HEK293 (cell line): ENCODE measurements at regions not wholly inside any gene's neighbourhood (a gene's known extent, or its start where the extent isn't known, plus 50 kb on each side); places are given as distances from the start of the nearest gene placed in this dataset.

ENCODE experiments used
- KLF1 ChIP-seq: fragments of 450-650 bp; formaldehyde crosslinking; IDR thresholded peaks from 2 replicates; pipeline ENCODE4 v1.5.1; 2016; ENCODE audit warnings: missing biosample characterization, missing genetic modification characterization
- SCRT2 ChIP-seq: fragments of 450-650 bp; formaldehyde crosslinking; IDR thresholded peaks from 2 replicates; pipeline ENCODE4 v1.5.1; 2016; ENCODE audit warnings: missing biosample characterization, missing genetic modification characterization
- SP2 ChIP-seq: fragments of 450-650 bp; formaldehyde crosslinking; IDR thresholded peaks from 2 replicates; pipeline ENCODE4 v1.5.1; 2016; ENCODE audit warnings: missing biosample characterization, missing genetic modification characterization
- TCF7L2 ChIP-seq: IDR thresholded peaks from 2 replicates; pipeline ENCODE4 v1.6.1; 2011; ENCODE audit warnings: low read depth, mild to moderate bottlenecking, inconsistent platforms, low read length, moderate library complexity, borderline replicate concordance
- YY1 ChIP-seq: fragments of 450-650 bp; formaldehyde crosslinking; IDR thresholded peaks from 2 replicates; pipeline ENCODE4 v1.5.1; 2018; ENCODE audit warnings: missing biosample characterization, missing genetic modification characterization
- ZBTB1 ChIP-seq: fragments of 450-650 bp; formaldehyde crosslinking; IDR thresholded peaks from 2 replicates; pipeline ENCODE4 v1.5.1; 2016; ENCODE audit warnings: missing biosample characterization, missing genetic modification characterization
- ZNF555 ChIP-seq: fragments of 450-650 bp; formaldehyde crosslinking; conservative IDR thresholded peaks from 2 replicates; pipeline ENCODE4 v1.5.1; 2017; ENCODE audit warnings: missing biosample characterization, mild to moderate bottlenecking, missing genetic modification characterization, inconsistent platforms
- TF ChIP-seq, protein P1 (sequence below): fragments of 450-650 bp; formaldehyde crosslinking; IDR thresholded peaks from 2 replicates; pipeline ENCODE4 v1.5.1; 2016; ENCODE audit warnings: missing biosample characterization, missing genetic modification characterization
- TF ChIP-seq, protein P2 (sequence below): fragments of 450-650 bp; formaldehyde crosslinking; IDR thresholded peaks from 2 replicates; pipeline ENCODE4 v1.5.1; 2016; ENCODE audit warnings: missing biosample characterization, missing genetic modification characterization, low read depth
- TF ChIP-seq, protein P3 (sequence below): fragments of 450-650 bp; formaldehyde crosslinking; IDR thresholded peaks from 2 replicates; pipeline ENCODE4 v1.5.1; 2016; ENCODE audit warnings: missing biosample characterization, missing genetic modification characterization
- TF ChIP-seq, protein P4 (sequence below): fragments of 450-650 bp; formaldehyde crosslinking; IDR thresholded peaks from 2 replicates; pipeline ENCODE4 v1.5.1; 2016; ENCODE audit warnings: missing biosample characterization, missing genetic modification characterization

DNA sequence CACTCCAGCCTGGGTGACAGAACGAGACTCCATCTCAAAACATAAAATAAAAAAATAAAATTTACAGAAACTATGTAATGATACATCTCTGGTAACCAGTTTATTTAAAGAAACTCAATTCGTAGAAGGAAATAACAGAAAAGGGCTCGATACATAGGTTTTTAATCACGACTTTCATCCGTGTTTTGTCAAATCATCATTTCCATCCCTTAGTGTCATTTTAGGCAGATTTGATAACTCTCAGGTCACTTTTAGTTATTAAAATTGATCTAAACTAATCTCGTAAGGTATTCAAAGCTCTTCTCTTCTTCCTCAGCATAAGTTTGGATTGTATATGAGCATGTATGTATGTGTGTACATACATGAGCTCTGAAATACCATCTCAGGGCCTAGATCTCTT lies 59.3 kb upstream of the SPTBN1 start:
- TF ChIP-seq, protein P1, sequence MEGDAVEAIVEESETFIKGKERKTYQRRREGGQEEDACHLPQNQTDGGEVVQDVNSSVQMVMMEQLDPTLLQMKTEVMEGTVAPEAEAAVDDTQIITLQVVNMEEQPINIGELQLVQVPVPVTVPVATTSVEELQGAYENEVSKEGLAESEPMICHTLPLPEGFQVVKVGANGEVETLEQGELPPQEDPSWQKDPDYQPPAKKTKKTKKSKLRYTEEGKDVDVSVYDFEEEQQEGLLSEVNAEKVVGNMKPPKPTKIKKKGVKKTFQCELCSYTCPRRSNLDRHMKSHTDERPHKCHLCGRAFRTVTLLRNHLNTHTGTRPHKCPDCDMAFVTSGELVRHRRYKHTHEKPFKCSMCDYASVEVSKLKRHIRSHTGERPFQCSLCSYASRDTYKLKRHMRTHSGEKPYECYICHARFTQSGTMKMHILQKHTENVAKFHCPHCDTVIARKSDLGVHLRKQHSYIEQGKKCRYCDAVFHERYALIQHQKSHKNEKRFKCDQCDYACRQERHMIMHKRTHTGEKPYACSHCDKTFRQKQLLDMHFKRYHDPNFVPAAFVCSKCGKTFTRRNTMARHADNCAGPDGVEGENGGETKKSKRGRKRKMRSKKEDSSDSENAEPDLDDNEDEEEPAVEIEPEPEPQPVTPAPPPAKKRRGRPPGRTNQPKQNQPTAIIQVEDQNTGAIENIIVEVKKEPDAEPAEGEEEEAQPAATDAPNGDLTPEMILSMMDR (tag by site-specific recombination), result no peak
- TF ChIP-seq, protein P2, sequence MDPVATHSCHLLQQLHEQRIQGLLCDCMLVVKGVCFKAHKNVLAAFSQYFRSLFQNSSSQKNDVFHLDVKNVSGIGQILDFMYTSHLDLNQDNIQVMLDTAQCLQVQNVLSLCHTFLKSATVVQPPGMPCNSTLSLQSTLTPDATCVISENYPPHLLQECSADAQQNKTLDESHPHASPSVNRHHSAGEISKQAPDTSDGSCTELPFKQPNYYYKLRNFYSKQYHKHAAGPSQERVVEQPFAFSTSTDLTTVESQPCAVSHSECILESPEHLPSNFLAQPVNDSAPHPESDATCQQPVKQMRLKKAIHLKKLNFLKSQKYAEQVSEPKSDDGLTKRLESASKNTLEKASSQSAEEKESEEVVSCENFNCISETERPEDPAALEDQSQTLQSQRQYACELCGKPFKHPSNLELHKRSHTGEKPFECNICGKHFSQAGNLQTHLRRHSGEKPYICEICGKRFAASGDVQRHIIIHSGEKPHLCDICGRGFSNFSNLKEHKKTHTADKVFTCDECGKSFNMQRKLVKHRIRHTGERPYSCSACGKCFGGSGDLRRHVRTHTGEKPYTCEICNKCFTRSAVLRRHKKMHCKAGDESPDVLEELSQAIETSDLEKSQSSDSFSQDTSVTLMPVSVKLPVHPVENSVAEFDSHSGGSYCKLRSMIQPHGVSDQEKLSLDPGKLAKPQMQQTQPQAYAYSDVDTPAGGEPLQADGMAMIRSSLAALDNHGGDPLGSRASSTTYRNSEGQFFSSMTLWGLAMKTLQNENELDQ (tag by site-specific recombination), result no peak
- TF ChIP-seq, protein P3, sequence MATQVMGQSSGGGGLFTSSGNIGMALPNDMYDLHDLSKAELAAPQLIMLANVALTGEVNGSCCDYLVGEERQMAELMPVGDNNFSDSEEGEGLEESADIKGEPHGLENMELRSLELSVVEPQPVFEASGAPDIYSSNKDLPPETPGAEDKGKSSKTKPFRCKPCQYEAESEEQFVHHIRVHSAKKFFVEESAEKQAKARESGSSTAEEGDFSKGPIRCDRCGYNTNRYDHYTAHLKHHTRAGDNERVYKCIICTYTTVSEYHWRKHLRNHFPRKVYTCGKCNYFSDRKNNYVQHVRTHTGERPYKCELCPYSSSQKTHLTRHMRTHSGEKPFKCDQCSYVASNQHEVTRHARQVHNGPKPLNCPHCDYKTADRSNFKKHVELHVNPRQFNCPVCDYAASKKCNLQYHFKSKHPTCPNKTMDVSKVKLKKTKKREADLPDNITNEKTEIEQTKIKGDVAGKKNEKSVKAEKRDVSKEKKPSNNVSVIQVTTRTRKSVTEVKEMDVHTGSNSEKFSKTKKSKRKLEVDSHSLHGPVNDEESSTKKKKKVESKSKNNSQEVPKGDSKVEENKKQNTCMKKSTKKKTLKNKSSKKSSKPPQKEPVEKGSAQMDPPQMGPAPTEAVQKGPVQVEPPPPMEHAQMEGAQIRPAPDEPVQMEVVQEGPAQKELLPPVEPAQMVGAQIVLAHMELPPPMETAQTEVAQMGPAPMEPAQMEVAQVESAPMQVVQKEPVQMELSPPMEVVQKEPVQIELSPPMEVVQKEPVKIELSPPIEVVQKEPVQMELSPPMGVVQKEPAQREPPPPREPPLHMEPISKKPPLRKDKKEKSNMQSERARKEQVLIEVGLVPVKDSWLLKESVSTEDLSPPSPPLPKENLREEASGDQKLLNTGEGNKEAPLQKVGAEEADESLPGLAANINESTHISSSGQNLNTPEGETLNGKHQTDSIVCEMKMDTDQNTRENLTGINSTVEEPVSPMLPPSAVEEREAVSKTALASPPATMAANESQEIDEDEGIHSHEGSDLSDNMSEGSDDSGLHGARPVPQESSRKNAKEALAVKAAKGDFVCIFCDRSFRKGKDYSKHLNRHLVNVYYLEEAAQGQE (tag by site-specific recombination), result no peak
- TF ChIP-seq TCF7L2, result no peak
- TF ChIP-seq, protein P4, sequence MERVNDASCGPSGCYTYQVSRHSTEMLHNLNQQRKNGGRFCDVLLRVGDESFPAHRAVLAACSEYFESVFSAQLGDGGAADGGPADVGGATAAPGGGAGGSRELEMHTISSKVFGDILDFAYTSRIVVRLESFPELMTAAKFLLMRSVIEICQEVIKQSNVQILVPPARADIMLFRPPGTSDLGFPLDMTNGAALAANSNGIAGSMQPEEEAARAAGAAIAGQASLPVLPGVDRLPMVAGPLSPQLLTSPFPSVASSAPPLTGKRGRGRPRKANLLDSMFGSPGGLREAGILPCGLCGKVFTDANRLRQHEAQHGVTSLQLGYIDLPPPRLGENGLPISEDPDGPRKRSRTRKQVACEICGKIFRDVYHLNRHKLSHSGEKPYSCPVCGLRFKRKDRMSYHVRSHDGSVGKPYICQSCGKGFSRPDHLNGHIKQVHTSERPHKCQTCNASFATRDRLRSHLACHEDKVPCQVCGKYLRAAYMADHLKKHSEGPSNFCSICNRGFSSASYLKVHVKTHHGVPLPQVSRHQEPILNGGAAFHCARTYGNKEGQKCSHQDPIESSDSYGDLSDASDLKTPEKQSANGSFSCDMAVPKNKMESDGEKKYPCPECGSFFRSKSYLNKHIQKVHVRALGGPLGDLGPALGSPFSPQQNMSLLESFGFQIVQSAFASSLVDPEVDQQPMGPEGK (tag by site-specific recombination), result no peak
- TF ChIP-seq ZBTB1 (tag by site-specific recombination), result no peak
- TF ChIP-seq SCRT2 (tag by site-specific recombination), result no peak
- no peak for TF ChIP-seq ZNF555 (tag by site-specific recombination)
- no peak for TF ChIP-seq KLF1 (tag by site-specific recombination)
- TF ChIP-seq SP2 (tag by site-specific recombination), result no peak
- no peak for TF ChIP-seq YY1 (tag by site-specific recombination)
